Smooth muscle cell (in vitro differentiated cells): ENCODE measurements at regions not wholly inside any gene's neighbourhood (a gene's known extent, or its start where the extent isn't known, plus 50 kb on each side); places are given as distances from the start of the nearest gene placed in this dataset.
"Not testable (repeated sequence)": the region's sequence is repeated elsewhere in the genome, so short reads cannot be mapped to it uniquely, and the experiment has no call there.

Source experiments
- DNase-seq: peaks from one replicate; lab custom pipeline; 2025; ENCODE audit not compliant: unreplicated experiment; lab: John Stamatoyannopoulos, UW
- H2AFZ ChIP-seq: fragments of 200-600 bp; sonication (generic); 2 replicates; pipeline ENCODE4 v1.6.0; 2016; ENCODE audit warnings: antibody characterized with exemption, low read depth, mild to moderate bottlenecking
- H3F3A ChIP-seq: fragments of 200-600 bp; sonication (generic); 2 replicates; pipeline ENCODE4 v1.6.0; 2017; ENCODE audit warnings: antibody characterized with exemption, low read depth
- H3K27ac ChIP-seq: fragments of 200-600 bp; sonication (generic); 2 replicates; pipeline ENCODE4 v1.5.1; 2016; ENCODE audit warnings: low read depth, mild to moderate bottlenecking
- H3K27me3 ChIP-seq: fragments of 200-600 bp; sonication (generic); 2 replicates; pipeline ENCODE4 v1.6.1; 2016; ENCODE audit warnings: low read depth, mild to moderate bottlenecking
- H3K36me3 ChIP-seq: fragments of 200-600 bp; sonication (generic); 2 replicates; pipeline ENCODE4 v1.5.1; 2016; ENCODE audit warnings: low read depth
- H3K4me1 ChIP-seq: fragments of 200-600 bp; sonication (generic); 2 replicates; pipeline ENCODE4 v1.5.1; 2016; ENCODE audit warnings: low read depth
- H3K4me2 ChIP-seq: fragments of 200-600 bp; sonication (generic); 2 replicates; pipeline ENCODE4 v1.6.0; 2016; ENCODE audit warnings: mild to moderate bottlenecking
- H3K4me3 ChIP-seq: fragments of 200-600 bp; sonication (generic); 2 replicates; pipeline ENCODE4 v1.5.1; 2016; ENCODE audit warnings: mild to moderate bottlenecking
- H3K79me2 ChIP-seq: fragments of 200-600 bp; sonication (generic); 2 replicates; pipeline ENCODE4 v1.6.0; 2016; ENCODE audit warnings: low read depth, mild to moderate bottlenecking
- H3K9ac ChIP-seq: fragments of 200-600 bp; sonication (generic); 2 replicates; pipeline ENCODE4 v1.6.0; 2016; ENCODE audit warnings: low read depth
- H3K9me3 ChIP-seq: fragments of 200-600 bp; sonication (generic); replicated peaks from 2 replicates; pipeline ENCODE4 v1.5.1; 2016; ENCODE audit warnings: low read depth
- H4K20me1 ChIP-seq: fragments of 200-600 bp; sonication (generic); 2 replicates; pipeline ENCODE4 v1.6.0; 2016; ENCODE audit warnings: low read depth
- WGBS: methylation state at CpG from one replicate; pipeline ENCODE4 v1.1.7; 2016; ENCODE audit warnings: low lambda C conversion rate; 5-methylcytosine and 5-hydroxymethylcytosine counted together
- TF ChIP-seq, protein P1 (sequence below): fragments of 200-600 bp; sonication (generic); IDR thresholded peaks from 2 replicates; pipeline ENCODE4 v1.5.1; 2017; ENCODE audit warnings: borderline replicate concordance, mild to moderate bottlenecking, antibody characterized with exemption; ENCODE audit not compliant: insufficient read depth, poor library complexity, severe bottlenecking

GRCh38 chr1:100806601-100807000 is 87.1 kb downstream of the VCAM1 start:
- no peak for DNase-seq
- TF ChIP-seq, protein P1, sequence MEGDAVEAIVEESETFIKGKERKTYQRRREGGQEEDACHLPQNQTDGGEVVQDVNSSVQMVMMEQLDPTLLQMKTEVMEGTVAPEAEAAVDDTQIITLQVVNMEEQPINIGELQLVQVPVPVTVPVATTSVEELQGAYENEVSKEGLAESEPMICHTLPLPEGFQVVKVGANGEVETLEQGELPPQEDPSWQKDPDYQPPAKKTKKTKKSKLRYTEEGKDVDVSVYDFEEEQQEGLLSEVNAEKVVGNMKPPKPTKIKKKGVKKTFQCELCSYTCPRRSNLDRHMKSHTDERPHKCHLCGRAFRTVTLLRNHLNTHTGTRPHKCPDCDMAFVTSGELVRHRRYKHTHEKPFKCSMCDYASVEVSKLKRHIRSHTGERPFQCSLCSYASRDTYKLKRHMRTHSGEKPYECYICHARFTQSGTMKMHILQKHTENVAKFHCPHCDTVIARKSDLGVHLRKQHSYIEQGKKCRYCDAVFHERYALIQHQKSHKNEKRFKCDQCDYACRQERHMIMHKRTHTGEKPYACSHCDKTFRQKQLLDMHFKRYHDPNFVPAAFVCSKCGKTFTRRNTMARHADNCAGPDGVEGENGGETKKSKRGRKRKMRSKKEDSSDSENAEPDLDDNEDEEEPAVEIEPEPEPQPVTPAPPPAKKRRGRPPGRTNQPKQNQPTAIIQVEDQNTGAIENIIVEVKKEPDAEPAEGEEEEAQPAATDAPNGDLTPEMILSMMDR: no peak

GRCh38 chr1:100810360-100810759 is 84.3 kb downstream of the EXTL2 start:
- Histone ChIP-seq H3K9ac (no peak overlapping the region), H3K27ac (no peak overlapping the region), H3K27me3 (no peaks in the 10 kb centered on the region), H3K4me3 (no peak overlapping the region), H3K36me3 (no peaks in the 10 kb centered on the region), H3K4me2 (no peak overlapping the region), H3K4me1 (no peaks in the 10 kb centered on the region), H3K79me2 (no peaks in the 10 kb centered on the region), H3F3A (no peaks in the 10 kb centered on the region), H2AFZ (no peak overlapping the region), H3K9me3 (no peaks in the 10 kb centered on the region), H4K20me1 (no peaks in the 10 kb centered on the region)
- TF ChIP-seq, protein P1: no peak
- no peak for DNase-seq
- 91% methylated on average over 4 of the region's 4 CpGs for WGBS

More at GRCh38 chr1:100806601-100807000, 87.1 kb downstream of the VCAM1 start:
- Histone ChIP-seq H3K9me3 (no peaks in the 10 kb centered on the region), H3F3A (no peaks in the 10 kb centered on the region), H3K27me3 (no peaks in the 10 kb centered on the region), H3K4me3 (no peak overlapping the region), H2AFZ (no peak overlapping the region), H3K36me3 (no peaks in the 10 kb centered on the region), H3K79me2 (no peaks in the 10 kb centered on the region), H4K20me1 (no peaks in the 10 kb centered on the region), H3K9ac (no peak overlapping the region), H3K4me1 (no peaks in the 10 kb centered on the region), H3K27ac (no peak overlapping the region), H3K4me2 (no peak overlapping the region)
- 65% methylated on average over 2 of the region's 2 CpGs for WGBS

DNA sequence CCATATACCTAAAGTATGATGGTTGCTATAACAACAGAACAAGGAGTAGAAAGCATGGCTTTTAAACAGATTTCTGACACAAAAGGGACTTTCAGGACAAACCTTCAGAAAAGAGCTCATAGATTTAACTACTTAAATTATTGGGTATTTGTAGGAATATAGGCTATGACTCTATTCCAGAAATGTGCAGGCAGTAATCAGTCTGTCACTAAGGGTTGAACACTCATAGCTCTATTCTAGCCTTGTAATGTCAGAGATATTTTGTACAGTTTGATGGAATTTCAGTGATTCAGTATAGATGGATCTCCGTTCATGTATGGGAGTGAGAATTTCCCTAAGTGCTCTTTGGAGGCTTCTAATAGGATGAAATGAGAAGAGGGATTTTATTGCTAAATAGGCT is 82.8 kb downstream of the EXTL2 start:
- no peak for DNase-seq
- H3K9ac ChIP-seq: no peak overlapping the region
- no peaks in the 10 kb centered on the region for H3K79me2 ChIP-seq
- TF ChIP-seq, protein P1: no peak
- WGBS: 85% methylated on average over 1 of the region's 1 CpG
- H3K9me3 ChIP-seq: no peaks in the 10 kb centered on the region
- H3K36me3 ChIP-seq: no peaks in the 10 kb centered on the region
- no peaks in the 10 kb centered on the region for H3K4me1 ChIP-seq
- no peaks in the 10 kb centered on the region for H4K20me1 ChIP-seq
- H3K4me3 ChIP-seq: no peak overlapping the region
- H3K4me2 ChIP-seq: no peak overlapping the region
- H3K27me3 ChIP-seq: no peaks in the 10 kb centered on the region
- no peak overlapping the region for H3K27ac ChIP-seq
- no peak overlapping the region for H2AFZ ChIP-seq
- no peaks in the 10 kb centered on the region for H3F3A ChIP-seq

DNA sequence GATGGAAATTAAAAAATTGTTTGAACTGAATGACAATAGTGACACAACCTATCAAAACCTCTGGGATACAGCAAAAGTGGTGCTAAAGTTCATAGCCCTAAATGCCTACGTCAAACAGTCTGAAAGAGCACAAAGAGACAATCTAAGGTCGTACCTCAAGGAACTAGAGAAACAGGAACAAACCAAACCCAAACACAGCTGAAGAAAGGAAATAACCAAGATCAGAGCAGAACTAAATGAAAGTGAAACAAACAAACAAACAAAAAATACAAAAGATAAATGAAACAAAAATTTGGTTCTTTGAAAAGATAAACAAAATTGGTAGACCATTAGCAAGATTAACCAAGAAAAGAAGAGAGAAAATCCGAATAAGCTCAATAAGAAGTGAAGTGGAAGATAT is 79.7 kb downstream of the EXTL2 start:
- H3K9me3 ChIP-seq, H3F3A ChIP-seq, H3K79me2 ChIP-seq, H2AFZ ChIP-seq, H3K27ac ChIP-seq, H3K4me3 ChIP-seq, H4K20me1 ChIP-seq, H3K9ac ChIP-seq, H3K4me2 ChIP-seq, H3K4me1 ChIP-seq, DNase-seq, H3K27me3 ChIP-seq, H3K36me3 ChIP-seq: not testable (repeated sequence)
- 94% methylated on average over 3 of the region's 3 CpGs for WGBS
